ENCODE measurements at regions not wholly inside any gene's neighbourhood (a gene's known extent, or its start where the extent isn't known, plus 50 kb on each side); places are given as distances from the start of the nearest gene placed in this dataset.

- Histone ChIP-seq H3K36me3 (no peaks in the 10 kb centered on the region), H3K27ac (no peak overlapping the region), H3K4me3 (no peak overlapping the region), H3K9me3 (no peaks in the 10 kb centered on the region), H3K27me3 (no peaks in the 10 kb centered on the region), H3K4me1 (no peaks in the 10 kb centered on the region)
- ATAC-seq = no peak
- DNase-seq = no peak
- TF ChIP-seq CTCF (IDR thresholded peaks at IDR 0.05) = no peak
- intact Hi-C loops (cut with DNase I) = no loop called here
Observed at GRCh38 chr4:170399581-170400293, 310.0 kb upstream of the AADAT start.

DNA sequence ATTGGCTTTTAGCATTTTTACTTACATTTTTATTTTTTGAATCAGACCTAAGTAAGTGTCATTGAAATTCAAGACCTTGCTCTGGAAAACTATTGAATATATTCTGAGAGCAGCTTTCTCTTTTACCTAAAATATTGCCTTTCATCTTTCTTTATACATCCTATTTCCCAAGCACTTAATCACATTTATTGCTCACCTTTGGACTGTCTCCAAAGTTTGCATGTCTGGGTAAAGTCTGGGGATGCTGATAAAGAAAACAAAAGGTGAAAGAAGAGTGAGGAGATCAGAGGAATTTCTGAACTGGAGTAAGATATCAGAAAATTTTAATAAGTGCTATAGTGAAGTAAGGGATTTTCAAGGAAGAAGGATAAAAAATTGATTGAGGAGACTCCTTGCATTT is 308.5 kb upstream of the AADAT start:
- H3K4me1 ChIP-seq = no peaks in the 10 kb centered on the region
- no peak overlapping the region for H3K27ac ChIP-seq
- no peaks in the 10 kb centered on the region for H3K27me3 ChIP-seq
- no peak for TF ChIP-seq CTCF (IDR thresholded peaks at IDR 0.05)
- H3K36me3 ChIP-seq = no peaks in the 10 kb centered on the region
- DNase-seq = no peak
- intact Hi-C loops (cut with DNase I) = no loop called here
- H3K9me3 ChIP-seq = no peaks in the 10 kb centered on the region
- no peak overlapping the region for H3K4me3 ChIP-seq
- no peak for ATAC-seq

GRCh38 chr4:170395773-170396172 is 306.0 kb upstream of the AADAT start:
- intact Hi-C loops (cut with DNase I) = no loop called here
- Histone ChIP-seq H3K9me3 (no peaks in the 10 kb centered on the region), H3K36me3 (no peaks in the 10 kb centered on the region), H3K27me3 (no peaks in the 10 kb centered on the region), H3K4me1 (no peaks in the 10 kb centered on the region), H3K4me3 (no peak overlapping the region), H3K27ac (no peak overlapping the region)
- ATAC-seq = no peak
- no peak for DNase-seq
- no peak for TF ChIP-seq CTCF (IDR thresholded peaks at IDR 0.05)

DNA sequence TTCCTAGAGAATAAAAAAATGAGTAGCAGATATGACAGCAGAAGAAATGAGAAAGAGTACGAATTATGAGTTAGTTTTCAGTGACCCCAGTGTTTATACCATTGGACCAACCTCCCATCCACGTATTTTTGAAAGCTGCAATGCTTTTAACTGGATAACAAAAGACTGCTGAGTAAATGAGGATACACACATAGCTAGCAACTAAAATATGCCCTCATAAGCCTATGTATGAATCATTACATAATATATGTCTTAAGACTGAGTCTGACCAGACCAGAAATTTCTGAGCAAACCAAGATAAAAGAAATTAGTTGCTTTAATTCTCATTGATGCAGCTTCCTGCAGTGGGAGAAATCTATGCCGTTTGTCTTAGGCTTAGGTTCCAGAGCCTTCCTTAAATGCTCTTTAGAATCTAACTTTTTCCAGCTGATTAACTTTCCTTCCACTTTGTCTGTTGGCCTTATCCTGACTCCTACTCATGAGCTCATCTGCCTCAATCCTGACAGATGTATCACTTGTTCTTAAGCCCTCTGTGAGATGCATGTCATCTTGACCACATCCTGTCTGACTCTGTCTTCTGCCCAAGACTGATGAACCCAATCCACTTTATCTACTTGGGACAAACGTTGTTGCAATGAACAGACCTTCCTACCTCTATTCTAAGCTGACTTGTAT is 301.4 kb upstream of the AADAT start:
- no peak overlapping the region for H3K27ac ChIP-seq
- intact Hi-C loops (cut with DNase I) = no loop called here

GRCh38 chr4:170389411-170389810 is 299.7 kb upstream of the AADAT start:
- Histone ChIP-seq H3K9me3 (no peaks in the 10 kb centered on the region), H3K4me1 (no peaks in the 10 kb centered on the region), H3K36me3 (no peaks in the 10 kb centered on the region), H3K27me3 (no peaks in the 10 kb centered on the region), H3K4me3 (no peak overlapping the region), H3K27ac (no peak overlapping the region)
- ATAC-seq (no peak), DNase-seq (no peak)
- intact Hi-C loops (cut with DNase I) = no loop called here
- TF ChIP-seq CTCF (IDR thresholded peaks at IDR 0.05) = no peak

More for the DNA sequence above, 301.4 kb upstream of the AADAT start:
- H3K4me1 ChIP-seq = no peaks in the 10 kb centered on the region
- no peak for DNase-seq
- H3K36me3 ChIP-seq = no peaks in the 10 kb centered on the region
- H3K9me3 ChIP-seq = no peaks in the 10 kb centered on the region
- ATAC-seq = no peak
- no peak for TF ChIP-seq CTCF (IDR thresholded peaks at IDR 0.05)
- no peaks in the 10 kb centered on the region for H3K27me3 ChIP-seq
- no peak overlapping the region for H3K4me3 ChIP-seq
